OCI-LY3 (cell line): ENCODE measurements at regions not wholly inside any gene's neighbourhood (a gene's known extent, or its start where the extent isn't known, plus 50 kb on each side); places are given as distances from the start of the nearest gene placed in this dataset.

Experiments
- H2AFZ ChIP-seq: fragments of 200-600, 300-600 bp; shearing (Covaris generic); 2 replicates; pipeline ENCODE4 v1.6.0; 2014; ENCODE audit warnings: antibody characterized with exemption, low read depth, low read length
- H3K27ac ChIP-seq: fragments of 200-600, 300-600 bp; sonication (generic); 2 replicates; pipeline ENCODE4 v1.5.1; 2014; ENCODE audit warnings: mild to moderate bottlenecking, low read length, moderate library complexity, mixed read lengths
- H3K27me3 ChIP-seq: fragments of 200-600, 300-600 bp; sonication (generic); 2 replicates; pipeline ENCODE4 v1.6.1; 2014; ENCODE audit warnings: low read depth, low read length, mixed read lengths
- H3K36me3 ChIP-seq: fragments of 200-600, 300-600 bp; sonication (generic); replicated peaks from 2 replicates; pipeline ENCODE3; 2014; ENCODE audit warnings: low read depth, low read length, mixed read lengths
- H3K4me1 ChIP-seq: fragments of 300-600, 200-600 bp; sonication (generic); 2 replicates; pipeline ENCODE4 v1.6.1; 2014; ENCODE audit warnings: low read length, mixed read lengths
- H3K4me2 ChIP-seq: fragments of 200-600, 300-600 bp; sonication (generic); 2 replicates; pipeline ENCODE4 v1.6.1; 2014; ENCODE audit warnings: low read length, mixed read lengths
- H3K4me3 ChIP-seq: fragments of 300-600, 200-600 bp; sonication (generic); 2 replicates; pipeline ENCODE4 v1.5.1; 2014; ENCODE audit warnings: antibody characterized with exemption, mild to moderate bottlenecking, low read length, moderate library complexity
- H3K79me2 ChIP-seq: fragments of 300-600, 200-600 bp; shearing (Covaris generic); 2 replicates; pipeline ENCODE4 v1.6.1; 2014; ENCODE audit warnings: mild to moderate bottlenecking, low read length, mixed read lengths
- H3K9ac ChIP-seq: fragments of 300-600, 200-600 bp; shearing (Covaris generic); 2 replicates; pipeline ENCODE4 v1.6.0; 2014; ENCODE audit warnings: mild to moderate bottlenecking, low read length, moderate library complexity
- H3K9me3 ChIP-seq: fragments of 200-600, 300-600 bp; shearing (Covaris generic); 2 replicates; pipeline ENCODE4 v1.6.1; 2014; ENCODE audit warnings: low read length, mixed read lengths; ENCODE audit not compliant: insufficient read depth
- H4K20me1 ChIP-seq: fragments of 200-600, 300-600 bp; sonication (generic); 2 replicates; pipeline ENCODE4 v1.6.1; 2016; ENCODE audit warnings: low read length, mixed read lengths; ENCODE audit not compliant: insufficient read depth
- EZH2phosphoT487 ChIP-seq: fragments of 200-600 bp; shearing (Covaris generic); IDR thresholded peaks from 2 replicates; pipeline ENCODE4 v1.6.1; 2018; ENCODE audit warnings: antibody characterized with exemption, mixed run types, low read depth
- TF ChIP-seq, protein P1 (sequence below): fragments of 200-600, 300-600 bp; sonication (generic); IDR thresholded peaks from 2 replicates; pipeline ENCODE4 v1.5.1; 2014; ENCODE audit warnings: antibody characterized with exemption, low read length, low read depth

DNA sequence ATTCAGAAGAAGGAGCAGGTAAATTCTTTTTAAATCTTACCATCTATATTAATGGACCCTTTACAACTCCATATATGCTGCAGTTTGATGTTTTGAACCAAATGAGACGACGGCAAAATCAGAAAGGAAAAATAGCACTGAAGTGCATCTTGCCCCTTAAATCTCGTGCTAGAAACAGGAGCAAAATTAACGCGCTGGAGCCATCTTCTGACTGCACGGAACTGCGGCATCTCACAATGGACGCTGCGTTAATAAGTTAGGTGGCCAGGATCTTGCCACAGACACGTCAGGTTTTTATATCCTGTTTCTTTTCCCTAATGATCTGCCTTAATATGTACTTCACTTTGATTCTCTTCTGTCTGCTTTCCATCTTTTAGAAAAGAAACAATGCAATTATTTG lies 354.5 kb downstream of the TFEC start:
- H3K9ac ChIP-seq, result peak overlapping the region; percentile 24
- H3K79me2 ChIP-seq, result no peaks in the 10 kb centered on the region
- TF ChIP-seq, protein P1, sequence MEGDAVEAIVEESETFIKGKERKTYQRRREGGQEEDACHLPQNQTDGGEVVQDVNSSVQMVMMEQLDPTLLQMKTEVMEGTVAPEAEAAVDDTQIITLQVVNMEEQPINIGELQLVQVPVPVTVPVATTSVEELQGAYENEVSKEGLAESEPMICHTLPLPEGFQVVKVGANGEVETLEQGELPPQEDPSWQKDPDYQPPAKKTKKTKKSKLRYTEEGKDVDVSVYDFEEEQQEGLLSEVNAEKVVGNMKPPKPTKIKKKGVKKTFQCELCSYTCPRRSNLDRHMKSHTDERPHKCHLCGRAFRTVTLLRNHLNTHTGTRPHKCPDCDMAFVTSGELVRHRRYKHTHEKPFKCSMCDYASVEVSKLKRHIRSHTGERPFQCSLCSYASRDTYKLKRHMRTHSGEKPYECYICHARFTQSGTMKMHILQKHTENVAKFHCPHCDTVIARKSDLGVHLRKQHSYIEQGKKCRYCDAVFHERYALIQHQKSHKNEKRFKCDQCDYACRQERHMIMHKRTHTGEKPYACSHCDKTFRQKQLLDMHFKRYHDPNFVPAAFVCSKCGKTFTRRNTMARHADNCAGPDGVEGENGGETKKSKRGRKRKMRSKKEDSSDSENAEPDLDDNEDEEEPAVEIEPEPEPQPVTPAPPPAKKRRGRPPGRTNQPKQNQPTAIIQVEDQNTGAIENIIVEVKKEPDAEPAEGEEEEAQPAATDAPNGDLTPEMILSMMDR, result peak; percentile 73
- TF ChIP-seq EZH2phosphoT487, result no peak
- no peaks in the 10 kb centered on the region for H3K9me3 ChIP-seq
- H3K36me3 ChIP-seq, result no peaks in the 10 kb centered on the region
- H4K20me1 ChIP-seq, result no peaks in the 10 kb centered on the region
- peak overlapping the region; percentile 74 for H3K4me3 ChIP-seq
- no peak overlapping the region for H3K27ac ChIP-seq
- no peaks in the 10 kb centered on the region for H3K27me3 ChIP-seq
- peak overlapping the region; percentile 84 for H2AFZ ChIP-seq
- peak overlapping the region; percentile 69 for H3K4me2 ChIP-seq
- peaks cover 28% of the 10 kb centered on the region; the same call in 1 of the 2 replicates for H3K4me1 ChIP-seq

DNA sequence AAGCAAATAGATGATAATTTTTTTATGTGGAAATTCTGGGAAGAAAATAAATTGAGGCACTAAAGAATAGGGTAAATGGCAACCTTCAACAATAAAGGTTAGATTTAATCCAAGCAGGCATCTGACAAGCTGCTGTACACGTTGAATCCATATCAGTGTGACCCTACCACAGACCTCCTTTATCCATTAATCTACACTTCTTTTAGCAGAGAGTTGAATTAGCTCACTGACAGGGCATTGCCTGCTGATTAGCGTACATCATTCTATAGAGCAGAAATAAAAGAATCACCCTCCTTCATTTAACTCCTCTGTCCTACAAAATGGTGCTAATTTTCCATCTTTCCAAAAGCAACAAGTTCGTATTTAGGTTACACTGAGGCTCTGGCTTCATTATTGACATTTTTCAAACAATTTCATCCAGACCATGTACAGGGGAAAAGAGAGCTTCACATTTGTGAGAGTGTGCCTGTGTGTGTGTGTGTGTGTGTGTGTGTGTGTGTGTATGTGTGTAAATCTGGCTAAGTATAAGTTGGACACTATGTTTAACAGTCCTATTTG lies 356.0 kb downstream of the TFEC start:
- H3K27me3 ChIP-seq, result no peaks in the 10 kb centered on the region
- no peaks in the 10 kb centered on the region for H4K20me1 ChIP-seq
- H3K36me3 ChIP-seq, result no peaks in the 10 kb centered on the region
- 0 out of 2 replicates have a peak overlapping the region, but pooled peaks have one; percentile 16 for H2AFZ ChIP-seq
- no peaks in the 10 kb centered on the region for H3K9me3 ChIP-seq
- peaks cover 26% of the 10 kb centered on the region; the same call in 1 of the 2 replicates for H3K4me1 ChIP-seq
- H3K79me2 ChIP-seq, result no peaks in the 10 kb centered on the region
- H3K4me3 ChIP-seq, result no peak overlapping the region
- TF ChIP-seq EZH2phosphoT487, result no peak
- TF ChIP-seq, protein P1, result no peak
- H3K4me2 ChIP-seq, result no peak overlapping the region
- no peak overlapping the region for H3K9ac ChIP-seq
- H3K27ac ChIP-seq, result no peak overlapping the region

DNA sequence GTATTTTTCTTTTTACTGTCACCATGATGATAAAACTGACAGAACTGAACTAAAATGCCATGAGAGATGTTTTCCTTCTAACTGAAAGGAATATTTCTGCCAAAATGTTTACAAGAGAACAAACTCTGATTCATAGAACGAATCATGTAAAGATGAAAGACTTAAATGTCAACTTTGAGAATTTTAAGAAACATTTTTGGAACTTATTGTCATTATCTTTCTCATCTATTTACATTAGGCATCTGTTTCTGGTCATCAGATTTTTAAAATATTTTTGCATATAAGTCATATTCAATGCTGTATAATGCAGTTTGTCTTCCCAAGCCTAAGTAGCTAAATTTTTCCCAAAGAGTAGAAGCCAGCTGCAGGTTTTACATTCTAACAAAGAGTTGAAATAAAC lies 358.5 kb downstream of the TFEC start:
- Histone ChIP-seq H3K9ac (no peak overlapping the region), H3K9me3 (no peaks in the 10 kb centered on the region), H3K4me1 (peaks cover 12% of the 10 kb centered on the region; the same call in 1 of the 2 replicates), H3K36me3 (no peaks in the 10 kb centered on the region), H4K20me1 (no peaks in the 10 kb centered on the region), H3K79me2 (no peaks in the 10 kb centered on the region), H3K4me3 (no peak overlapping the region), H3K4me2 (no peak overlapping the region), H2AFZ (no peak overlapping the region), H3K27me3 (no peaks in the 10 kb centered on the region), H3K27ac (no peak overlapping the region)
- no peak for TF ChIP-seq EZH2phosphoT487
- TF ChIP-seq, protein P1, result no peak

DNA sequence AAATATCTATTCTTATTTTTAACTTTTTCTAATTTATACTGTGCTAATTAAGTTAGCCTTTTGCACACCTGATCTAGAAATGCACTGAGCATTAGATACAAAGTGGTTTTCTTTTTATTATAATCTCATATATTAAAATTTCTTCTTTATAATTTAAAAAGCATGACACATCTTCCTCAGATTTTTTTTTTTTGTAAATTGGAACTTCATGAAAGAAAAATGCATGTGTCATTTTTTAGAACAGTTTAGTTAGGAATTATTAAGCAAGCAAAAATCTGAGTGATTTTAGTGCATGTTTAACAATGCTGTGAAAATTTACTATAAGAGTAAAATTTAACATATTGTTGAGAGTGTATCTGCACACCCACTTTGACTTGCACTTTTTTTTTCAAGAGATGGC lies 367.9 kb downstream of the TFEC start:
- Histone ChIP-seq H3K4me2 (no peak overlapping the region), H2AFZ (no peak overlapping the region), H3K4me3 (no peak overlapping the region), H3K79me2 (no peaks in the 10 kb centered on the region), H3K4me1 (no peaks in the 10 kb centered on the region), H3K9me3 (no peaks in the 10 kb centered on the region), H3K36me3 (no peaks in the 10 kb centered on the region), H3K27ac (no peak overlapping the region), H3K9ac (no peak overlapping the region), H3K27me3 (no peaks in the 10 kb centered on the region), H4K20me1 (no peaks in the 10 kb centered on the region)
- TF ChIP-seq EZH2phosphoT487, result no peak
- TF ChIP-seq, protein P1, result no peak
